ENCODE measurements at regions not wholly inside any gene's neighbourhood (a gene's known extent, or its start where the extent isn't known, plus 50 kb on each side); places are given as distances from the start of the nearest gene placed in this dataset.

DNA sequence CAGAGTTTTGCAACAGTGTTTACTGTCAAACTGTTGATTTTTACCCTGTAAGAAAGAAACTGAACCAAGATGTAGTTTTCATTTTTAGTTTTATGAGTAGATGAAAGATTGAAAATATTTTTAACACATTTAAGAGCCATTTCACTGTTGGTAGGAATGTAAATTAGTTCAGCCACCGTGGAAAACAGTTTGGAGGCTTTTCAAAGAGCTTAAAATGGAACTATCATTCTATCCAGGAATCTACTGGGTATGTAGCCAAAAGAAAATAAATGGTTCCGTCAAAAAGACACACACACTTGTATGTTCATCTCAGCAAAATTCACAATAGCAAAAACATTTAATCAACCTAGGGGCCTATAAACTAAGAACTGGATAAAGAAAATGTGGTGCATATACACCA lies 729.8 kb upstream of the CDH7 start:
- TF ChIP-seq ZFP30 (CRISPR knock-in tag; IDR thresholded peaks at IDR 0.05) (no peak), CSRNP3 (CRISPR knock-in tag; IDR thresholded peaks at IDR 0.05) (no peak), ZNF8 (CRISPR knock-in tag; IDR thresholded peaks at IDR 0.05) (no peak), ZC3H10 (CRISPR knock-in tag; IDR thresholded peaks at IDR 0.05) (no peak), PPARA (CRISPR knock-in tag; IDR thresholded peaks at IDR 0.05; ENCODE audit: borderline replicate concordance) (no peak), ISL1 (CRISPR knock-in tag; IDR thresholded peaks at IDR 0.05) (no peak), POU6F1 (CRISPR knock-in tag; IDR thresholded peaks at IDR 0.05; ENCODE audit: borderline replicate concordance, low read depth) (no peak), TSHZ2 (CRISPR knock-in tag; IDR thresholded peaks at IDR 0.05) (no peak), BACH2 (CRISPR knock-in tag; IDR thresholded peaks at IDR 0.05; ENCODE audit: borderline replicate concordance) (no peak), OSR1 (CRISPR knock-in tag; IDR thresholded peaks at IDR 0.05) (no peak), ESRRG (CRISPR knock-in tag; IDR thresholded peaks at IDR 0.05) (no peak), TCF4 (CRISPR knock-in tag; IDR thresholded peaks at IDR 0.05; ENCODE audit: borderline replicate concordance) (no peak), ZFP3 (CRISPR knock-in tag; IDR thresholded peaks at IDR 0.05) (no peak), ZNF70 (CRISPR knock-in tag; IDR thresholded peaks at IDR 0.05) (no peak), RARB (CRISPR knock-in tag; IDR thresholded peaks at IDR 0.05) (no peak), TOX (CRISPR knock-in tag; IDR thresholded peaks at IDR 0.05; ENCODE audit: borderline replicate concordance) (no peak)
- TF ChIP-seq, protein P1, sequence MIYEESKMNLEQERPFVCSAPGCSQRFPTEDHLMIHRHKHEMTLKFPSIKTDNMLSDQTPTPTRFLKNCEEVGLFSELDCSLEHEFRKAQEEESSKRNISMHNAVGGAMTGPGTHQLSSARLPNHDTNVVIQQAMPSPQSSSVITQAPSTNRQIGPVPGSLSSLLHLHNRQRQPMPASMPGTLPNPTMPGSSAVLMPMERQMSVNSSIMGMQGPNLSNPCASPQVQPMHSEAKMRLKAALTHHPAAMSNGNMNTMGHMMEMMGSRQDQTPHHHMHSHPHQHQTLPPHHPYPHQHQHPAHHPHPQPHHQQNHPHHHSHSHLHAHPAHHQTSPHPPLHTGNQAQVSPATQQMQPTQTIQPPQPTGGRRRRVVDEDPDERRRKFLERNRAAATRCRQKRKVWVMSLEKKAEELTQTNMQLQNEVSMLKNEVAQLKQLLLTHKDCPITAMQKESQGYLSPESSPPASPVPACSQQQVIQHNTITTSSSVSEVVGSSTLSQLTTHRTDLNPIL (CRISPR knock-in tag; IDR thresholded peaks at IDR 0.05; ENCODE audit: low read depth) = no peak
- TF ChIP-seq, protein P2, sequence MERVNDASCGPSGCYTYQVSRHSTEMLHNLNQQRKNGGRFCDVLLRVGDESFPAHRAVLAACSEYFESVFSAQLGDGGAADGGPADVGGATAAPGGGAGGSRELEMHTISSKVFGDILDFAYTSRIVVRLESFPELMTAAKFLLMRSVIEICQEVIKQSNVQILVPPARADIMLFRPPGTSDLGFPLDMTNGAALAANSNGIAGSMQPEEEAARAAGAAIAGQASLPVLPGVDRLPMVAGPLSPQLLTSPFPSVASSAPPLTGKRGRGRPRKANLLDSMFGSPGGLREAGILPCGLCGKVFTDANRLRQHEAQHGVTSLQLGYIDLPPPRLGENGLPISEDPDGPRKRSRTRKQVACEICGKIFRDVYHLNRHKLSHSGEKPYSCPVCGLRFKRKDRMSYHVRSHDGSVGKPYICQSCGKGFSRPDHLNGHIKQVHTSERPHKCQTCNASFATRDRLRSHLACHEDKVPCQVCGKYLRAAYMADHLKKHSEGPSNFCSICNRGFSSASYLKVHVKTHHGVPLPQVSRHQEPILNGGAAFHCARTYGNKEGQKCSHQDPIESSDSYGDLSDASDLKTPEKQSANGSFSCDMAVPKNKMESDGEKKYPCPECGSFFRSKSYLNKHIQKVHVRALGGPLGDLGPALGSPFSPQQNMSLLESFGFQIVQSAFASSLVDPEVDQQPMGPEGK (CRISPR knock-in tag; IDR thresholded peaks at IDR 0.05; ENCODE audit: borderline replicate concordance) = no peak
- ATAC-seq = no peak

DNA sequence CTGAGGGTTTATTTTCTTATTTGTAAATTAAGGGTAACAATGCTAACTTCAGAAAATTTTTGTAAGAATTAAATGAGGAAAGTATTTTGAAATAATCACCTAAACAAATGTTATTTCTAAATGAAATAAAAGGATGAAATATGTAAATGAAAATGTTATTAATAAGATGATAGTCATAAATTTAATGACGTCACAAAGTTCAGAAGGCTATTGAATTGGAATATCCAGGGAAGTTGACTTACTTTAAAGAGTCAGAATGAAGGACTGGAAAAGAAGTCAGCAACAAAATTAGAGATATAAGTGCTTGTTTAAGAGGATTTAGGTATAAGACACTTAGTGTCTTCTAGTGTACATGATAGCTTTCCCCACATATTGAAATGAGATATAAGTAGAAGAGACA lies 732.6 kb upstream of the CDH7 start:
- TF ChIP-seq ZFP30 (CRISPR knock-in tag; IDR thresholded peaks at IDR 0.05) = no peak
- TF ChIP-seq ZNF8 (CRISPR knock-in tag; IDR thresholded peaks at IDR 0.05) = no peak
- ATAC-seq = no peak

DNA sequence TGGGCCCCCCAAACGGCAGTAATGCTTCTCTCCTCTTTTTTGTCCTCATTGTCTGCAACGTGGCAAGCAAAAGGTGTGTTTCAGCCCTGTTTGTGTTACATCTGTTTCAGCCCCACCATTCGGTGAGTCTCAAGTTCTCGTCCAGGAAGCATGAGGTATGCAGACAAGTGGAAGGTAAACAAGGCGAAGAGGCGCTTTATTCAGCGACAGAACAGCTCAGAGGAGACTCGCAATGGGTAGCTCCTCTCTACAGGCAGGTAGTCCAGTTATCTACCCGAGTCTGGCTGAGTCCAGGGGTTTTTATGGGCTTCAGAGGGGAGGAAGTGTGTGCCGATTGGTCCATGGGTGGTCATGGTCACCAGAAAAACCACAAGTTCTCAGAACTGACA lies 733.4 kb upstream of the CDH7 start:
- no peak for ATAC-seq
- TF ChIP-seq BACH2 (CRISPR knock-in tag; IDR thresholded peaks at IDR 0.05; ENCODE audit: borderline replicate concordance) = no peak
- TF ChIP-seq TCF4 (CRISPR knock-in tag; IDR thresholded peaks at IDR 0.05; ENCODE audit: borderline replicate concordance) = no peak
- no peak for TF ChIP-seq ZNF565 (CRISPR knock-in tag; conservative IDR thresholded peaks at IDR 0.05; ENCODE audit: low read depth)
- no peak for TF ChIP-seq POU6F1 (CRISPR knock-in tag; IDR thresholded peaks at IDR 0.05; ENCODE audit: borderline replicate concordance, low read depth)
- no peak for TF ChIP-seq PPARA (CRISPR knock-in tag; IDR thresholded peaks at IDR 0.05; ENCODE audit: borderline replicate concordance)
- no peak for TF ChIP-seq ZFP3 (CRISPR knock-in tag; IDR thresholded peaks at IDR 0.05)
- no peak for TF ChIP-seq ZC3H10 (CRISPR knock-in tag; IDR thresholded peaks at IDR 0.05)
- no peak for TF ChIP-seq RARB (CRISPR knock-in tag; IDR thresholded peaks at IDR 0.05)
- TF ChIP-seq SNAI2 (CRISPR knock-in tag; IDR thresholded peaks at IDR 0.05) = no peak
- TF ChIP-seq, protein P1 (CRISPR knock-in tag; IDR thresholded peaks at IDR 0.05; ENCODE audit: low read depth) = no peak
